GM12878 (cell line): ENCODE measurements at regions not wholly inside any gene's neighbourhood (a gene's known extent, or its start where the extent isn't known, plus 50 kb on each side); places are given as distances from the start of the nearest gene placed in this dataset.

Source experiments
- ATAC-seq: fragments of 200-7000 bp; cut with Tn5 transposase; 3 replicates; pipeline ENCODE4 v1.9.1; 2020; ENCODE audit warnings: mild to moderate bottlenecking, moderate library complexity
- BruUV-seq: library from RNA; stranded (reverse); fragments of 400-500 nt; replicated peaks from 2 replicates; lab custom pipeline; 2021; lab: Mats Ljungman, UMichigan
- CTCF ChIA-PET: fragments of 300-600 bp; sonication (Branson Sonifier 250); formaldehyde crosslinking; extraction: SDS; loops from one replicate; lab custom pipeline; 2021; ENCODE audit warnings: inconsistent platforms; lab: Yijun Ruan, JAX
- POLR2A ChIA-PET: fragments of 350-600 bp; formaldehyde crosslinking; extraction: SDS; loops from one replicate; lab custom pipeline; 2021; ENCODE audit warnings: inconsistent platforms; lab: Charles Lee
- RAD21 ChIA-PET: fragments of 300-600 bp; sonication (Branson Sonifier 250); formaldehyde crosslinking; loops from one replicate; lab custom pipeline; 2023; ENCODE audit warnings: antibody characterized with exemption; ENCODE audit not compliant: unreplicated experiment; lab: Charles Lee
- SMC1A ChIA-PET: fragments of 300-600 bp; sonication (Branson Sonifier 250); formaldehyde crosslinking; loops from one replicate; lab custom pipeline; 2023; ENCODE audit not compliant: unreplicated experiment, uncharacterized antibody; lab: Charles Lee
- DNase-seq: peaks from one replicate; pipeline ENCODE4 v3.0.0-alpha.2; 2011; ENCODE audit warnings: low read depth, low spot score
- FAIRE-seq: peaks from 3 replicates; lab custom pipeline; 2011; peaks lifted over from hg19 to GRCh38; lab: Jason Lieb, UNC
- H2AFZ ChIP-seq: 2 replicates; pipeline ENCODE4 v1.6.0; 2011; ENCODE audit warnings: low read depth, low read length, control low read depth; ENCODE audit not compliant: control insufficient read depth
- H3K27ac ChIP-seq: 2 replicates; pipeline ENCODE4 v1.5.1; 2011; ENCODE audit warnings: control low read depth; ENCODE audit not compliant: control insufficient read depth, insufficient read depth
- H3K27me3 ChIP-seq, 2 experiments: replicated peaks in 1 of 2; 2 replicates each; pipeline versions ENCODE4 v1.6.0 to v1.6.1; 2011; ENCODE audit warnings: low read length in 1 of 2; ENCODE audit not compliant: control insufficient read depth in 2 of 2, insufficient read depth in 2 of 2
- H3K36me3 ChIP-seq, 2 experiments: 2 replicates each; pipeline ENCODE4 v1.5.1; 2011; ENCODE audit warnings: low read length in 1 of 2; ENCODE audit not compliant: control insufficient read depth in 2 of 2, insufficient read depth in 2 of 2
- H3K4me1 ChIP-seq: 2 replicates; pipeline ENCODE4 v1.6.1; 2011; ENCODE audit warnings: mild to moderate bottlenecking, low read length, moderate library complexity, mixed read lengths; ENCODE audit not compliant: control insufficient read depth, insufficient read depth
- H3K4me2 ChIP-seq: 2 replicates; pipeline ENCODE4 v1.6.0; 2011; ENCODE audit warnings: control low read depth; ENCODE audit not compliant: control insufficient read depth, insufficient read depth
- H3K4me3 ChIP-seq: fragments of 200-600 bp; sonication (generic); 2 replicates; pipeline ENCODE4 v1.5.1; 2016
- H3K79me2 ChIP-seq: 2 replicates; pipeline ENCODE4 v1.6.0; 2011; ENCODE audit warnings: low read length; ENCODE audit not compliant: control insufficient read depth, insufficient read depth
- H3K9ac ChIP-seq: 2 replicates; pipeline ENCODE4 v1.8.0; 2011; ENCODE audit warnings: low read length, control low read depth, mixed read lengths; ENCODE audit not compliant: control insufficient read depth, insufficient read depth
- H3K9me3 ChIP-seq: replicated peaks from 3 replicates; pipeline ENCODE4 v1.5.1; 2011; ENCODE audit warnings: mild to moderate bottlenecking, low read length; ENCODE audit not compliant: control insufficient read depth, insufficient read depth
- H4K20me1 ChIP-seq: 2 replicates; pipeline ENCODE4 v1.6.0; 2011; ENCODE audit not compliant: control insufficient read depth, insufficient read depth
- BACH1 ChIP-seq: fragments of 450-650 bp; IDR thresholded peaks from 2 replicates; pipeline ENCODE4 v1.6.1; 2017; ENCODE audit warnings: mild to moderate bottlenecking, borderline replicate concordance
- CREM ChIP-seq: IDR thresholded peaks from 2 replicates; pipeline ENCODE4 v1.6.1; 2014; ENCODE audit warnings: antibody characterized with exemption, low read depth
- DPF2 ChIP-seq: fragments of 450-650 bp; IDR thresholded peaks from 2 replicates; pipeline ENCODE4 v1.6.1; 2017; ENCODE audit warnings: mild to moderate bottlenecking
- HCFC1 ChIP-seq: fragments of 150-350 bp; IDR thresholded peaks from 2 replicates; pipeline ENCODE4 v1.6.1; 2014; ENCODE audit warnings: low read length
- HDAC6 ChIP-seq: fragments of 200-600 bp; sonication (generic); IDR thresholded peaks from one replicate; pipeline ENCODE4 v1.8.0; 2017; ENCODE audit warnings: antibody characterized with exemption; ENCODE audit not compliant: unreplicated experiment
- HDGF ChIP-seq: fragments of 450-650 bp; IDR thresholded peaks from 2 replicates; pipeline ENCODE4 v1.6.1; 2016; ENCODE audit warnings: antibody characterized with exemption
- LARP7 ChIP-seq: fragments of 450-650 bp; IDR thresholded peaks from 2 replicates; pipeline ENCODE4 v1.6.1; 2017; ENCODE audit warnings: mild to moderate bottlenecking
- MYB ChIP-seq: fragments of 150-350 bp; IDR thresholded peaks from 2 replicates; pipeline ENCODE4 v1.6.1; 2014; ENCODE audit warnings: mild to moderate bottlenecking, low read depth, low read length, borderline replicate concordance
- NFIC ChIP-seq: IDR thresholded peaks from 2 replicates; pipeline ENCODE4 v1.6.1; 2012; ENCODE audit warnings: low read depth, mild to moderate bottlenecking, inconsistent platforms, low read length, moderate library complexity
- NR2C1 ChIP-seq: fragments of 450-650 bp; IDR thresholded peaks from 2 replicates; pipeline ENCODE4 v1.6.1; 2017; ENCODE audit warnings: antibody characterized with exemption, mild to moderate bottlenecking, moderate library complexity
- POU2F2 ChIP-seq: IDR thresholded peaks from 3 replicates; pipeline ENCODE4 v1.6.1; 2011; ENCODE audit warnings: low read depth, mild to moderate bottlenecking, low read length, borderline replicate concordance
- SPI1 ChIP-seq: IDR thresholded peaks from 2 replicates; pipeline ENCODE4 v1.6.1; 2011; ENCODE audit warnings: low read depth, mild to moderate bottlenecking, low read length, moderate library complexity, borderline replicate concordance; ENCODE audit not compliant: insufficient read depth
- SREBF1 ChIP-seq: IDR thresholded peaks from 2 replicates; pipeline ENCODE4 v1.6.1; 2012; ENCODE audit warnings: mild to moderate bottlenecking, low read length
- SUPT20H ChIP-seq: IDR thresholded peaks from 2 replicates; pipeline ENCODE4 v1.6.1; 2011; ENCODE audit warnings: low read depth, mild to moderate bottlenecking, low read length, moderate library complexity, borderline replicate concordance; ENCODE audit not compliant: control insufficient read depth
- SUZ12 ChIP-seq: fragments of 200-600 bp; sonication (generic); IDR thresholded peaks from one replicate; pipeline ENCODE4 v1.6.1; 2018; ENCODE audit warnings: antibody characterized with exemption, mild to moderate bottlenecking; ENCODE audit not compliant: unreplicated experiment
- WGBS: methylation state at CpG from one replicate; pipeline ENCODE4 v1.1.6; 2016; ENCODE audit warnings: low lambda C conversion rate; ENCODE audit not compliant: insufficient replicate concordance, insufficient coverage; ENCODE audit errors: missing lambda C conversion rate; 5-methylcytosine and 5-hydroxymethylcytosine counted together
- in situ Hi-C: fragments of 300-500 bp; cut with MboI; formaldehyde crosslinking; loops from 9 replicates; pipeline ENCODE4 v1.14.3; 2018; ENCODE audit warnings: mixed read lengths
- intact Hi-C: fragments of 100-400 bp; cut with micrococcal nuclease; formaldehyde crosslinking; loops from one replicate; pipeline ENCODE4 v1.14.2; 2022; ENCODE audit not compliant: unreplicated experiment
- TF ChIP-seq, protein P1 (sequence below): IDR thresholded peaks from 2 replicates; pipeline ENCODE4 v1.6.1; 2012; ENCODE audit warnings: mild to moderate bottlenecking, low read depth, low read length
- TF ChIP-seq, protein P2 (sequence below): IDR thresholded peaks from 2 replicates; pipeline ENCODE4 v1.6.1; 2012; ENCODE audit warnings: low read length, inconsistent platforms

DNA sequence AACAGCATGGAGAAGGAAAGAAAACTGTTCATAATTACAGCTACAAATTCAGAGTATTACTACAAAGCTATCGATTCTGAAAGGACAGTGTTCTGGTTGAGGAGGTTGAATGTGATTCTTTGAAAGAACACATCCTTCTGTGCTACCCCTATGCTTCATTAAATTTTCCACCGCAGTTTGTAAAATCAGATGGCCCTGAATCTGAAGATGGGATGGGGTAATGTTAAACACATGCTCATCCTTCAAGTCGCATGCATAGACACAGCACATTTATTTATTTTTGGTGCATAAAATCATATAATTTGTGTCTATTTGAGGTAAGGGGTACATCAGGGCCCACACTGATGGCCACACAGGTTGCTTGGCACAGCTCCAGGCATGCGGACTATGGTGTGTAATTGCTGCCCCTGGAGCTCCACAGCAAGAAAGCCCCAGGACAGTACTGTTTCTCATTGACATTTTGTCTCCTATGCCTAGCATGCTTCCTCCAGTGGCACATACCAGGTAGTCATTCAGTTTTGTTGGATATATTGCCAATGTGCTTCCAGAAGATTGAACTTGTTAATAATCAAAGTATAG, 238.8 kb upstream of the TANK start:
- ATAC-seq (no peak), DNase-seq (no peak), FAIRE-seq (no peak)
- in situ Hi-C loops (no loop called here), intact Hi-C loops (no loop called here)
- Histone ChIP-seq H3K4me1 (no peaks in the 10 kb centered on the region), H3K27me3 (no peaks in the 10 kb centered on the region), H3K79me2 (no peaks in the 10 kb centered on the region), H2AFZ (no peak overlapping the region), H3K36me3 (no peaks in the 10 kb centered on the region), H3K27ac (no peak overlapping the region), H3K4me3 (no peak overlapping the region), H4K20me1 (no peaks in the 10 kb centered on the region), H3K4me2 (no peak overlapping the region), H3K9me3 (no peaks in the 10 kb centered on the region), H3K9ac (no peak overlapping the region)
- SMC1A ChIA-PET: interaction anchor here (1.0 kb wide), 1 partner anchor 15 kb away, joined by 3 read pairs; no protein-coding TSS in a partner anchor
- no TSS peak for BruUV-seq
- RAD21 ChIA-PET: no interaction called here
- POLR2A ChIA-PET: no interaction called here
- no peak for TF ChIP-seq SUPT20H
- TF ChIP-seq, protein P1, sequence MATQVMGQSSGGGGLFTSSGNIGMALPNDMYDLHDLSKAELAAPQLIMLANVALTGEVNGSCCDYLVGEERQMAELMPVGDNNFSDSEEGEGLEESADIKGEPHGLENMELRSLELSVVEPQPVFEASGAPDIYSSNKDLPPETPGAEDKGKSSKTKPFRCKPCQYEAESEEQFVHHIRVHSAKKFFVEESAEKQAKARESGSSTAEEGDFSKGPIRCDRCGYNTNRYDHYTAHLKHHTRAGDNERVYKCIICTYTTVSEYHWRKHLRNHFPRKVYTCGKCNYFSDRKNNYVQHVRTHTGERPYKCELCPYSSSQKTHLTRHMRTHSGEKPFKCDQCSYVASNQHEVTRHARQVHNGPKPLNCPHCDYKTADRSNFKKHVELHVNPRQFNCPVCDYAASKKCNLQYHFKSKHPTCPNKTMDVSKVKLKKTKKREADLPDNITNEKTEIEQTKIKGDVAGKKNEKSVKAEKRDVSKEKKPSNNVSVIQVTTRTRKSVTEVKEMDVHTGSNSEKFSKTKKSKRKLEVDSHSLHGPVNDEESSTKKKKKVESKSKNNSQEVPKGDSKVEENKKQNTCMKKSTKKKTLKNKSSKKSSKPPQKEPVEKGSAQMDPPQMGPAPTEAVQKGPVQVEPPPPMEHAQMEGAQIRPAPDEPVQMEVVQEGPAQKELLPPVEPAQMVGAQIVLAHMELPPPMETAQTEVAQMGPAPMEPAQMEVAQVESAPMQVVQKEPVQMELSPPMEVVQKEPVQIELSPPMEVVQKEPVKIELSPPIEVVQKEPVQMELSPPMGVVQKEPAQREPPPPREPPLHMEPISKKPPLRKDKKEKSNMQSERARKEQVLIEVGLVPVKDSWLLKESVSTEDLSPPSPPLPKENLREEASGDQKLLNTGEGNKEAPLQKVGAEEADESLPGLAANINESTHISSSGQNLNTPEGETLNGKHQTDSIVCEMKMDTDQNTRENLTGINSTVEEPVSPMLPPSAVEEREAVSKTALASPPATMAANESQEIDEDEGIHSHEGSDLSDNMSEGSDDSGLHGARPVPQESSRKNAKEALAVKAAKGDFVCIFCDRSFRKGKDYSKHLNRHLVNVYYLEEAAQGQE: no peak
- no peak for TF ChIP-seq NFIC
- no peak for TF ChIP-seq HDAC6
- TF ChIP-seq DPF2: no peak
- TF ChIP-seq MYB: no peak
- TF ChIP-seq SREBF1: no peak
- TF ChIP-seq POU2F2: no peak
- TF ChIP-seq LARP7: no peak
- no peak for TF ChIP-seq SUZ12
- no peak for TF ChIP-seq NR2C1
- no peak for TF ChIP-seq CREM
- TF ChIP-seq HDGF: no peak
- no peak for TF ChIP-seq BACH1
- no peak for TF ChIP-seq HCFC1
- TF ChIP-seq, protein P2, sequence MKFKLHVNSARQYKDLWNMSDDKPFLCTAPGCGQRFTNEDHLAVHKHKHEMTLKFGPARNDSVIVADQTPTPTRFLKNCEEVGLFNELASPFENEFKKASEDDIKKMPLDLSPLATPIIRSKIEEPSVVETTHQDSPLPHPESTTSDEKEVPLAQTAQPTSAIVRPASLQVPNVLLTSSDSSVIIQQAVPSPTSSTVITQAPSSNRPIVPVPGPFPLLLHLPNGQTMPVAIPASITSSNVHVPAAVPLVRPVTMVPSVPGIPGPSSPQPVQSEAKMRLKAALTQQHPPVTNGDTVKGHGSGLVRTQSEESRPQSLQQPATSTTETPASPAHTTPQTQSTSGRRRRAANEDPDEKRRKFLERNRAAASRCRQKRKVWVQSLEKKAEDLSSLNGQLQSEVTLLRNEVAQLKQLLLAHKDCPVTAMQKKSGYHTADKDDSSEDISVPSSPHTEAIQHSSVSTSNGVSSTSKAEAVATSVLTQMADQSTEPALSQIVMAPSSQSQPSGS: no peak
- TF ChIP-seq SPI1: no peak
- 30% methylated on average over 4 of the region's 4 CpGs for WGBS
- CTCF ChIA-PET: interaction anchor here (0.6 to 1.0 kb wide), 3 partner anchors 69 to 399 kb away, joined by 3 read pairs; no protein-coding TSS in a partner anchor
